NOMO-1 treated with dmso at 0.1 percent for 144 hours (cell line): ENCODE measurements at regions not wholly inside any gene's neighbourhood (a gene's known extent, or its start where the extent isn't known, plus 50 kb on each side); places are given as distances from the start of the nearest gene placed in this dataset.

ENCODE experiments used
- DNase-seq: peaks from one replicate; lab custom pipeline; 2025; ENCODE audit not compliant: unreplicated experiment; lab: John Stamatoyannopoulos, UW

- DNase-seq, result no peak
Measured at GRCh38 chr16:9408297-9408878, 316.9 kb downstream of the HAPSTR1 start.

DNA sequence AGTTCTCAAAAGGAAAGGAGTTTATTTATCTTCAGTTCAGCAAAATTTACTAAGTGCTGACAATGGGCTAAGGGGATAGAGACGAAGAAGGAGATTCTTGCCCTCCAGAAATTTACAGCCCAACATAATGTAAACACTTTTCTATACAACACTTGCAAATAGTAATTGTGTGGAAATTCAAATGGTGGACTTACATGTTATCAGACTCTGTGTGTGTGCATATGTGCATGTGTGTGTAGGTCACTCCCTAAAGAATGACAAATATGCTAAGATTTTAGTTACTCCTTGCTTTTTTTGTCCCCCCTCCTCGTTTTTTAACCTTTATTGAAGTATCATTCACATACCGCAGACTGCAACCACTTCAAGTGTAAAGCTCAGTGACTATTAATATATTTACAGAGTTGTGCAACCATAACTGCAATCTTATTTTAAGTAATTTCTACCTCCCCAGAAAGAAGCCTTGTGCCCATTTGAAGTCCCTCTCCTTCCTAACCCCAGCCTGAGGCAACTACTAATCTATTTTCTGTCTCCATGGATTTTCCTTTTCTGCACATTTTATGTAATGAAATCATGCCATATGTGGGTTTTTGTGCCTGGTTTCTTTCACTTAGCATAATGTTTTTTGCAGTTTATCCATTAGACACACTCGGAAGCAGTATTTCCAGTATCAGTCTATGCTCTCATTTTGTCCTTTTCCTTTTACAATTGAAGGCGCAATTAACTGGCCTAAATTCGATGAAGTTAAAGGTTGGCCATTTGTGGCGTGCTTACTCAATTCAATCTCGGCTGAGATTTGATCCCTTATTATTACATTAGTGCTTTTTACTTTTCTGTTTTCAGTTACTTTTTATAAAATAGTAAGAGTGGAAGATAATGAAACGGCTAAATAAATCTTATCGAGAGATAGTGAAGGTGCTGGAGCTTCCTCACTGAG is 318.4 kb downstream of the HAPSTR1 start:
- no peak for DNase-seq

- no peak for DNase-seq
Measured at GRCh38 chr16:9411426-9411825, 320.0 kb downstream of the HAPSTR1 start.

DNA sequence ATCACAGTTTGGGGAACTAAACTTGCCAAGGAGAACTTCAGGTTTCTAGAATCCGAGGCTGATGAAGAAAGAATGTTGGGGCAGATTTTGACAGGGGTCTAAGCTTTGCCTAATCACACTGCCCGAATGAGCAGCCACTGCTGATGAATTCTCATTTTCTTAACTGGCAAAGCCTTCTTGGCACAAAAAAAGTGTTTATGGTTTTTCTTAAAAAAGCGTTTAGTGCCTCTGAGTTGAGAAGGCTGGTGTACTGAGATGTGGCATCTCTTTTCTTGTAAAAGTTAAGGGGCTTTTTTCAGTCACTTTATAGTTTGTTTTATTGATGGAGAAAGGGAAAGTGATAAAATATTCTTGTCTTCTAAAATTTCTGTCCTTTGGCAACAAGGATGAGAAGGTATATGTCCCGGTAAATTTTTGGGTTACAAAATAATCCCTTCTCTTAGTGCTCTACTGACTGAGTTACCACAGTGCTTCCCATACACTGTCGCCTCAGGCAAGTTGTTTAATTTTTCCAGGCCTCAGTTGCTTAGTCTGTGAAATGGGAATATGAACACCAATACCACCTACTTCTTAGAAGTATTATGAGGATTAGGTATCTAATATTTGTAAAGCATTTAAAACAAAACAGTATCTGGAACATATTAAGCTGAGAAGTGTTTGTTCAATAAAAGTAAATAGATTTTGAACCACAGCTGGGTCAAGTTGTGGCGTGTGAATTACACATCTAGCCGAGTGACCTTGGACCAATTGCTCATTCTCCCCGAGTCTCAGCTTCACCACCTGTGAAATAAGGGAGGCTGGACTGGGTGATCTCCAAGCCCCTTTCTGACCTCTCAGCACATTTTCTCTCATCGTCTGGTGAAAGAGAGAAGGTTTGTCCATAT is 320.8 kb downstream of the HAPSTR1 start:
- DNase-seq, result no peak

DNA sequence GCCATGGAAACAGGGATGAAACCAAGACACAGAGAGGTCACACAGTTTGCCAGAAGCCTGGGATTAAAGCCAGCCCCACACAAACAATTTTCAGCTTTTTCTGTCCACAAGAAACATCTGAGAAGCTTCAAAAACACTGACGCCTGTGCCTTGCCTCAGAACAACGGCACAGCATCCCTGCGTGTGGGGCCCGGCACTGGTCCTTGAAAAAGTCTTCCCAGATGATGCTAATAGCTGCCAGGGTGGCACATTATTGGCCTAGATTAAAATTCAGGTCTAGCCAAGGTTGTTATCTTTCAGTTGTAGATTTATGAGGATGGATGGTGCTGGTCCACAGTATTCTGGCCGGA is 321.4 kb downstream of the HAPSTR1 start:
- no peak for DNase-seq

DNA sequence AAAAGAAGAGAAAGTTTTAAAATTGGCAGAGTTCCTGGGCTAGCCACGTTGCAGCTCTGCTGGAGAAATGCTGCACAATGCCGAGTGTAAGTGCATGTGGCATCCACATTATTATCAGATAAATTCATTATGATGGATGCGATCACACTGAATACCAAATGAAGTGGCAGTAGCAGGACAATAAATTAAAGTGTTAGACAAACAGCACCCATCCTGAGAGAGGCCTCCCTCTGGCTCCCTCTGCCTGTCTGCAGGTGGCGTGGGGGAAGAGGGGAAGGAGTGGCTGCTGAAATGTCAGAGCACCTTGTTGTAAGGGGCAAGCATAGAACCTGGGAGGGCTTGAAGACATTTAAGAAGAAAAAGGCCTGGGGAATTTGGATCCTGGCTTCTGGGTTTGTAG is 324.1 kb downstream of the HAPSTR1 start:
- no peak for DNase-seq

GRCh38 chr16:9417898-9418297 is 326.5 kb downstream of the HAPSTR1 start:
- no peak for DNase-seq

DNA sequence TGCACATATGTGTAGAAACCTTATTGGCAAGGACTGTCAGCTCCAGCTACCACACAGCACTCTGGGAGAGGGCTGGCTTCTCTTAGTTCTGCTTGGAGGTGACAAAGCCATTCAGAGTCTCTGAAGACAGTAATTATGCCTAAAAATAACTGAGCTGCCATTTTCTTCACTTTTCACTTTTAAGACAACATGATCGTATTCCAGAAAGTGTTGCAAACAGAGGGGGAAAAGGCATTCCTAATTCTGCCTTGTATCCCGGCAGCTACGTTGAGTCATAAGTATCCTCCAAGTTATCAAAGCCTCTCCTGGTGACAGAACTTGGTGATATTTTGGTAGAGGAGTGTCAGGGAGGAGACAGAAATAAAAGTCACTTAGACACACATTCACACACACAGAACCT is 327.7 kb downstream of the HAPSTR1 start:
- no peak for DNase-seq

GRCh38 chr16:9422762-9423513 is 331.5 kb downstream of the HAPSTR1 start:
- no peak for DNase-seq

GRCh38 chr16:9425236-9425635 is 333.8 kb downstream of the HAPSTR1 start:
- no peak for DNase-seq

- no peak for DNase-seq
Measured at GRCh38 chr16:9428355-9429005, 337.0 kb downstream of the HAPSTR1 start.

DNA sequence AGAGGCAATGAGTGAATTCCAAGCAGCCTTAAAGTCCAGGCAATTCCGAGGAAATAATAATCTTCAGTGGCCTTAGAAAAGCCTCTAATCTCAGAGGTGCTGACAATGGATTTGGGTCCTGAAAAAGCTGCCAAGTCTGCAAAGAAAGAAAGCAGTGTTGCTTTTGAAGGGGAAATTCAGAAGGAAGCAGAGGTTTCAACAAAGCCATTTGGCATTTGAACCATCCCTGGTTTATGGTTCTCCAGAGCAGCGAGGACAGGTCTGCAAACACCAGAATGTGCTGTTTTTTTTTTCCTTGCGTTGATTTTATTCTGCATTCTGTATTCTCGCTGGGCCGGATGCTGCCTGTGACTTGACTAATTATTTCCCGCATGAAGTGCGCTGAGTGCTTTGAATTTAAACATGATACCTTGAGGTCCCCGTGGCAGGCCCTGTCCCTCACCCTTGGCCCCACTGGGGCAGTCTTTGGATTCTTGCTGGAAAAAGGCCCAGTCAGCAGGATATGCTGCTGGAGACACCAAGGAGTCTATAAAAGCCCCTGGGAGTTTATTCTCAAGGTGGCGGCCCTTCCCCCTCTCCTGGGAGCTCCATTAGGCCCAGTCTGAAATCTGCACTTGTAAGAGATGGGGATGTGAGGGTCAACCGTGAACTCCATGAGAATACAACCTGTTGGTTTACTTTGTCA is 338.3 kb downstream of the HAPSTR1 start:
- DNase-seq, result no peak

DNA sequence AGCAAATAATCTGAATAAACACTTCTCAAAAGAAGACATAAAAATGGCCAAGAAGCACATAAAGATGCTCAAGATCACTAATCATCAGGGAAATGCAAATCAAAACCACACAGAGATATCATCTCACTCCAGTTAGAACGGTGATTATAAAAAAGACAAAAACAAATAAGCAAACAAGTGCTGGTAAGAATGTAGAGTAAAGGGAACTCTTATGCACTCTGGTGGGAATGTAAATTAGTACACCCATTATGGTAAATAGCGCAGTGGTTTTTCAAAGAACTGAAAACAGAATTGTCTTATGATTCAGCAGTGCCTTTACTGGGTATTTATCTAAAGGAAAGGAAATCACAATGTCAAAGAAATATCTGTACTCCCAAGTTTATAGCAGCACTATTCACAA is 343.2 kb downstream of the HAPSTR1 start:
- DNase-seq, result no peak

- no peak for DNase-seq
Measured at GRCh38 chr16:9436175-9436574, 344.7 kb downstream of the HAPSTR1 start.

DNA sequence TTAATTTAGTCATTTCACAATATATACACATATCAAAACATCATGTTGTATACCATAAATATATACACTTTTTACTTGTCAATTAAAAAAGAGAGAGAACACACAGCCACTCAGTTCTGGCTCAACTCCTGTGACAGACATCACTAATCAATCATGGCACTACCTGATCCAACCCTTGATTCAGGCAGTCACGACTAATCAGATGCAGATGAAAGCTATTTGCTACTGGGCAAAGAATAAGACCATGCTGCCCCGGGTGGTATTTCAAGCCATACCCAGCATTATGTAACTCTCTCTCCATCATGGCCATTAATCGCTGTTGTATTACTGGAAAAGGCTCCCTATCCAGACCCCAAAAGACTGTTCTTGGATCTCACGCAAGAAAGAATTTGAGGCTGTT is 345.7 kb downstream of the HAPSTR1 start:
- no peak for DNase-seq

DNA sequence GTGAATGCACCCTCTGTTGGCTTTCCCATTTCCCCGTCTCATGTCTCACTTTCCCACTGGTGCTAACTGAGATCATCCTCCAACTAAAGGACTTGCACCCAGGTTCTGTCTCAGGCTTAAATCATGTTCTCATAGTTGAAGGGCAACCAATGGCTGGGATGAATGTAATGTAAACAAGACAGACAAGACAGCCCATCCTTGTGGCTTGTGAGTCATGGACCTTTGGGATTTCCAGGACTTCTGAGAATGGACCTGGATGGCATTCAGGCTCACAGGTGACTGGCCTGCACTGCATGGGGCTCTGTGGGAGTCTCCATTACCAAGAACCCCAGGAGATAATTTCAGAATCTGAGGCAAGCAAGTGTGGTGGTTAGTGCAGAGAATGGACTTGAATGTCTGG is 347.5 kb downstream of the HAPSTR1 start:
- DNase-seq, result no peak

GRCh38 chr16:9441012-9441411 is 349.6 kb downstream of the HAPSTR1 start:
- no peak for DNase-seq

- no peak for DNase-seq
Measured at GRCh38 chr16:9443864-9444263, 352.4 kb downstream of the HAPSTR1 start.

DNA sequence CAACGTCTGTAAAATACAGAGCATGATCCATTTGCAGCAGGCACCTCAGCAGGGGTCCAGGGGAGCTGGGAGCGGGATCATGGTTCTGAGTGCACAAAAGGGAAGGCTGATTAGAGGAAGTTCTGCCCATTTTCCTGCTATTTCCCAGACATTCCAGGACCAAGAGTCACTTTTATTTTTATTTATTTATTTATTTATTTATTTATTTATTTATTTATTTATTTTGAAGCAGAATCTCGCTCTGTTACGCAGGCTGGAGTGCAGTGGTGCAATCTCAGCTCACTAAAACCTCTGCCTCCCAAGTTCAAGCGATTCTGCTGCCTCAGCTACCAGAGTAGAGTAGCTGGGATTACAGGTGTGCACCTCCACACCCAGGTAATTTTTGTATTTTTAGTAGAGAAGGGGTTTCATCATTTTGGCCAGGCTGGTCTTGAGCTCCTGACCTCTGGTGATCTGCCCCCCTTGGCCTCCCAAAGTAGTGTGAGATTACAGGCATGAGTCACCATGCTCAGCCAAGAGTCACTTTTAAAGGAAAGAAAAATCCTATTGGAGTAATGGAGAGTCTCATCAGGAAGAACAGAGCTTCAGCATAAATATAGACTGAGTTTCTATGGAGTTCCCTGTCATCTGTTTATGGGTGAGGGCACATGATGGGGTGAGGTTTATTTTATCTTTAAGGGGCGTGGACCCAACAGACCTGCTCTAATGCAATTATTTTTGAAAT is 355.2 kb downstream of the HAPSTR1 start:
- DNase-seq, result no peak
